HL-60 (cell line): ENCODE measurements at regions not wholly inside any gene's neighbourhood (a gene's known extent, or its start where the extent isn't known, plus 50 kb on each side); places are given as distances from the start of the nearest gene placed in this dataset.

Experiments used
- CTCF ChIP-seq: IDR thresholded peaks from one replicate; pipeline ENCODE4 v1.5.1; 2011; ENCODE audit warnings: low read length, control low read depth, inconsistent platforms; ENCODE audit not compliant: insufficient read depth
- GABPA ChIP-seq: IDR thresholded peaks from 2 replicates; pipeline ENCODE4 v1.6.1; 2012; ENCODE audit warnings: low read depth
- POLR2AphosphoS5 ChIP-seq: IDR thresholded peaks from 2 replicates; pipeline ENCODE4 v1.6.1; 2012; ENCODE audit warnings: low read depth
- SPI1 ChIP-seq: IDR thresholded peaks from 2 replicates; pipeline ENCODE4 v1.6.1; 2012; ENCODE audit warnings: low read depth, mild to moderate bottlenecking, borderline replicate concordance

DNA sequence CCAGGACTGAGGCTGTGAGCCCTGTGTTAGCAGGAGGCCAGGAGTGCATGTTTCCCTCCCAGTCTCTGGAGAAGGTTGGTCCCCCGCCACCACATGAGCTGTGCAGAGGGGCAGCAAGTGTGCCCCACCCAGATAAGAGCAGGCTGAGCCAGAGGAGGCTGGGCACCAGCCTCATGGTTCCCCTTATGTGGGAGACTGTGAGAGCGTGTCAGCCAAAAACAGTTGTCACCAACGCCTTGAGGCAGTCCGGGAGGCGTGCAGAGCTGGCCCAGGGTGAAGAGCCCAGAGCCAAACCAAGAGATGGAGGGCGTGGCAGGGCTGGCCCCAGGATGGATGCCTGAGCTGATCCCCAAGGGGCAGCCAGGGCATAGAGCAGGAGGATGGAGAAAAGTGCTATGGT is 128.7 kb upstream of the GLI2 start:
- no peak for TF ChIP-seq CTCF
- no peak for TF ChIP-seq SPI1
- TF ChIP-seq POLR2AphosphoS5, result no peak
- TF ChIP-seq GABPA, result no peak
